Hematopoietic multipotent progenitor cell treated with erythropoietin and hydrocortisone succinate and interleukin-3 and kit ligand, for 6 days (in vitro differentiated cells): ENCODE measurements at regions not wholly inside any gene's neighbourhood (a gene's known extent, or its start where the extent isn't known, plus 50 kb on each side); places are given as distances from the start of the nearest gene placed in this dataset.
A peak's percentile ranks its signal among the peaks of the same experiment; 100 is the strongest.

ENCODE experiments used
- DNase-seq: peaks from one replicate; pipeline ENCODE4 v3.0.0-alpha.2; 2015

DNA sequence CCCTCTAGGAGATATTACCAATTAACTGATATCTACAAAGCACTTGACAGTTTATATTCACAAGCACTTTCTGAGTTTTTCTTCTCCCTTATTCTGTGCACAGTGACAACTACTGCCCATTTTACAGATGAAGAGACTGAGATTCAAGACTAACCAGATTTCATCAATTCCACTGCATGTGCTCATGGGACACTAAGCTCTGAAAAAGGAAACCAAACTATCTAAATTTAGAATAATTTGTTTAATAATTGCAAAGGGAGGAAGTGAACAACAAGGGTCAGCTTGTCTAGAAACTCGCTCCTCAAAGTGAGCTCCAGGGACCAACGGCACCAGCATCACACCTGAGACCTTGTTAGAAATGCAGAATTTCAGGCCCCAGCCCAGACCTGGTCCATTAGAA is 50.8 kb upstream of the MYLIP start:
- no peak for DNase-seq

DNA sequence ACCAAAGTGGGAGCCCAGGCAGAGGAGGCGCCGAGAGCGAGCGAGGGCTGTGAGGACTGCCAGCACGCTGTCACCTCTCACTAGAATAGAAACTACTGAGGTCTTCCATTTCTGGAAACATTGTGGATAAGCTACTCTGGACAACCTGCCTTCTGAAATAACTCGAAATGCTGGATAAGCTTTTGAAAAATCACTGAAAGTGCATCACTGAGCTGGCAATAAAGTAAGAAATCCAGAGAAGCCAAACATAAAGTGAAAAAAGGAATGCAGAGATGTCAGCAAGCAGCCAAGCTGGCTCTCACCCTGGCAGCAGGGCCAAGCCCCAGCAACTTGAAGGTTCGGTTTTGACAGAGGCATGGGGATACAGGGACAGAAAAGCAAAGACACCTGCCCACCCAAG is 59.2 kb upstream of the MYLIP start:
- no peak for DNase-seq

DNA sequence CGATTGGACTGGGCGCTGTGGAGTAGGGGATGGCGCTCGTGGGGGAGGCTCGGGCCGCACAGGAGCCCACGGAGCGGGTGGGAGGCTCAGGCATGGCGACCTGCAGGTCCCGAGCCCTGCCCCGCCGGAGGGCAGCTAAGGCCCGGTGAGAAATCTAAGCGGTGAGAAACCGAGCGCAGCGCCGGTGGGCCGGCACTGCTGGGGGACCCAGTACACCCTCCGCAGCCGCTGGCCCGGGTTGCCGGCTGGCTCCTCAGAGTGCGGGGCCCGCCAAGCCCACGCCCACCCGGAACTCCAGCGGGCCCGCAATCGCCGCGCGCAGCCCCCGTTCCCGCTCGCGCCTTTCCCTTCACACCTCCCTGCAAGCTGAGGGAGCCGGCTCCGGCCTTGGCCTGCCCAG is 59.7 kb upstream of the MYLIP start:
- DNase-seq: no peak

DNA sequence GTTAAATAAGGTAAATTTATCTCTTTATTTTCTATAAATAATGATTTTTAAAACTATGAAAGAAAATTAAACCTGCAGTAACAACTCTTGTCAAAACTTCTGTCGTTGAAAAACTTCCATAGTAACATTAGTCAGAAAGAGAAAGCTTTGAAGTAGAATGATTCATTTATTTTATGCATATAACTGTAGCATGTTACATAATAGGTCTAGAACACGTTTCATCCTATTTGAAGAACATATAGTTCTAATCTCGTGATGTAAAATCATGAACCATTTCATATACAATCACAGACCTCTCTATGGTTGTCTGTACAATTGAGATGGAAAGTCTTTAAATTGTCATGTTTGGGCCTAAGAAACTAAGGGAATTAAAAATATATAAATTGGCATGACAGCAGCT is 61.3 kb upstream of the MYLIP start:
- no peak for DNase-seq

DNA sequence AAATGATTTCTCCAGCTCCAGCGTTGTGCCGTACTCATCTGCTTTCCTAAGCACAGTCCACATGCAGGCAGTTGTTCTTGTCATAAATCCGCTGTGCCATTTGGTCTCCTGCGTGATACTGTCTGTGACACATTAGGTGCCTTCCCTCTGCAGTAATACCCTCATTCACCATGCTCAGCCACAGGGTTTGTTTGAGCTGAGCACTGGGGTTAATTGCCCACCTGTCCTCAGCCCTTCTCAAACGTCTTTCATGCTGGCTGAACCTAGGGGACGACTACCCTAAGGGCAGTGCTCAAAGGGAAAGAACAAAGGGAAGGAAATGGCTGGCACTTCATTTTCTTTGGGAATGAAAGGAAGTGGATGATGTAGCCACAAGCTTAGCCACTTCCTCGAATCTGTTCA is 64.2 kb upstream of the MYLIP start:
- DNase-seq: no peak

DNA sequence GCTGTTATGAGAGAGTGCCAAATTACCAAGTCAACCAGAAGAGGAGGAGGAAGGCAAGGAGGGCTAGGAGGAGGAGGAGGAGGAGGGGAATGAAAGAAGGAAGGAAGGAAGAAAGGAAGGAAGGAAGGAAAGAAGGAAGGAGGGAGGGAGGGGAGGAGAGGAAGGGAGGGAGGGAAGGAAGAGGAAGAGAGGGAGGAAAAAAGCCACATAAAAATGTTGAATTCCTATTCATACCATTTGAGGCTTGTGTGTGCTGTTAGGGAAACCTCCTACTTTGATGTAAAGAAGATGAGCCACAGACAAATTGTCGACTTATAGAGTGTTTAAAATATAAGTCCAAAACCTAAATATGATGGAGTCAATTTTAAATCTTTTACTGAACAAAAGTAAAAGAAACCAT is 65.3 kb upstream of the MYLIP start:
- no peak for DNase-seq

DNA sequence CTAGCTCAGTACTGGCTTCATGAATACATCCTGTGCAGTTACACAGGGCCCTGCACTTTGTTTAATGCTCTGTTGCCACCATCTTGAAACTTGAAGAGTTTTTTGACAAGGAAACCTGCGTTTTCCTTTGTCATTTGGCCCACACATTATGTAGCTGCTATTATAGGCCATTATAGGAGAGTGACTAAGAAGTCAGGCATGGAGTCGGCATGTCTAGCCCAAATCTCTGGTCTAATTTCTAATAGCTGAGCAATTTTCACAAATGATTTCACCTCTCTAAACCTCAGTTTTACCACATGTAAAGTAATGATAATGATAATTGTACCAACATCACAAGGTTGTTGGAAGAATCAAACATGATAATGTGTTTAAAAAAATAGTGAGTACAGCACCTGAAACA is 67.1 kb upstream of the MYLIP start:
- DNase-seq: no peak

DNA sequence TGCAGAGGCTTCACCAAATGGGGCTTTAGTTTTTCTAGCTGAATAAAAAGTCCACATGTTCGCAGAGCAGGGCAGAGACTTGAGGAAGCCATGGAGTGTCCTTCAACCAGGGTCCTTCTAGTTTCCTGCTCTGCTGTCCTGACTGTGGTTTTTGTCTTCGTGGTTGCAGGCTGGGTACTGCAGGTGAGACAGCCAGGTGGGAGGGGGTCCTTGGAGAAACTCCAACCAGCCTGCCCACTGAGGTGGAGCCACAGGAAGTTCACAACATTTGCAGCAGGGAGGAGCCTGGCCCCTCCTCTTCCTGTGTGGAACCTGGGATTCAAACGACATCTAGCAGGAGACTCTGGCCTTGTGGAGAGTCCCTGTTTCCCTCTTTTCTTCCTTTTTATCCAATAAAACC is 68.8 kb upstream of the MYLIP start:
- no peak for DNase-seq

DNA sequence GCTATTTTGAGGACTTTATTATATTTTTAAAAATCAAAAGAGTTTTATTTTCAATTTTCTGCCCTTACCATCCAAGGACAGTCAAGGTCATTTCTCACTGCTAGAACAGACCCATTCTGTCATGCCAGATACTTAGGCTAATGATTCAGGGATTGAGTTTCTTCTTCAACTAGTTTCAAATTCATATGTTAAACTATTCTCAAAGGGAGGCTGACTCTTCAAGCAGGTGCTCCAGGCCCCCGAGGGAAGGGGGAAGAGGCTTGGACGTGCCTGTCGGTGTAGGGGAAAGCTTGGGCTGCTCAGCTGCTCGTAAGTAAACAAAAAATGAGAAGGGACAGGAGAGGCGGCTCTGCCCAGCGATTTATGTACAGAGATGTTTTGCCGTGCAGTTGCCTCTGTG is 69.4 kb upstream of the MYLIP start:
- DNase-seq: no peak

DNA sequence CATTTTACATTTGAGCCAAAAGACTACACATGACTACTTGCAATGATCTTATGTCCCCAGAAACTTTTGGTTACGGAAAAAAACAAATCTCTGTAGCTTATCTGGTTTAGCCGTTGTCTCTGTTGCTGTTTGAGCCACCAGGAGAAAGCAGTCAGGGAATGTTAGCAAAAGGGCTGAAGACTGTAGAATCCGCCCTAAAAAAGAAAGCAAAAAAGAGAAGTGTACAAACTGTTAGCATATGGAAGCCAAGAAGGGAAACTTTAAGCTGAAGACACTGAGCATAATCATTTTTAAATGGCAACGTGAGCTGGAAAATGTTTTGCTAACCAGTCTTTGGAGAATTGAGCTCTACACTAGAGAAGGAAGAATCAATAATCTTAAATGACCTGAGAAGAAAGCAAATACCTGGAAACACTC is 69.9 kb upstream of the MYLIP start:
- DNase-seq: no peak

DNA sequence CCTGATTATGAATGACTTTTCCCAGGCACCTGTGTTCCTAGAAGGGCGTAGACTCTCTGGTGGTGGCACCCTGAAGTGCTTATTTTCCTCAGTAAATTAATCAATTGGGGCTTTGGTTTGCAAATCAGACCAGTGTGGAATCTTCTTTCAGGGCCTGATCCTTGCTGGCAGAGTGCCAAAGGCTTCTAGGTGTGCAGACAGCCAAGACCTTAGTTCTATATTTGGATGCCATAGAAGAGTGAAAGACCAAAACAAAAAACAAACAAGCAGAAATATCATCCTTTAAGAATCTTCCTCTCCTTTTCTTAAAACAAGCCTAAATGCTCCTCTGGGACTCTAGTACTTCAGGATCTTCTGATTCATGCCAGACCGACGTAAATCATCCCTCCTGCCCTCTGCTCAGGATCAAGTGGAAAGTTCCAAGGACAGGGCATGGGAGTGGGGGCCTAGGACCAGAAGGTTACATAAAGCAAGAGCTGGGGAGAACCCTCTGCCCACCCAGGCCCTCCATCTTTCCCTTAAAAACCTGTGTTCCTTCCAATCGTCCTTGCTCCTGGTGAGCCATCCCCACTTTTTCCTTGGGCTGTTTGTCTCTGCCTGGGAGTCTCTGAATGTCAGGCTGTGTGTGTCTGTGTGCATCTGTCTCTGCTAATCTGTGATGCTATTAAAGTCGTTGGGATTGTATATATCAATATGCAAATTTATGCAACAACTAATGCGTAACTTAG is 70.5 kb upstream of the MYLIP start:
- DNase-seq: peak; percentile 14

DNA sequence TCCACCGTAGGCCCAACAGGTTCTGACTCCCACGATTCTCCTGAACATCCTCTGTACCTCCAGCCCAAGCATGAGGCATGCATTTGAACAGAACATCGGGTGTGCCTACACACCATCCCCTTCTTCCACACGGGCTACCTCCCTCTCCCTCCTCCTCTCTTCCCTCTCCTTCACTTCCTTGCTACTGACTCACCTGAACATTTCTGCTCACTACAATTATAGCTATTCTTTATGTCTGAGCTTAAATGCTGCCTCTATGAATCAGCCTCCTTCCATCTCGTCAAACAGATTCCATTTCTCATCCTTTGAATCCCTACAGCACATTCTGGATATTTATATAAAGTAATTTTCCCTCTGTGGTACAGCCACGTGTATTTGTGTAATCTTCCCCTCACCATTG is 71.4 kb upstream of the MYLIP start:
- DNase-seq: no peak

DNA sequence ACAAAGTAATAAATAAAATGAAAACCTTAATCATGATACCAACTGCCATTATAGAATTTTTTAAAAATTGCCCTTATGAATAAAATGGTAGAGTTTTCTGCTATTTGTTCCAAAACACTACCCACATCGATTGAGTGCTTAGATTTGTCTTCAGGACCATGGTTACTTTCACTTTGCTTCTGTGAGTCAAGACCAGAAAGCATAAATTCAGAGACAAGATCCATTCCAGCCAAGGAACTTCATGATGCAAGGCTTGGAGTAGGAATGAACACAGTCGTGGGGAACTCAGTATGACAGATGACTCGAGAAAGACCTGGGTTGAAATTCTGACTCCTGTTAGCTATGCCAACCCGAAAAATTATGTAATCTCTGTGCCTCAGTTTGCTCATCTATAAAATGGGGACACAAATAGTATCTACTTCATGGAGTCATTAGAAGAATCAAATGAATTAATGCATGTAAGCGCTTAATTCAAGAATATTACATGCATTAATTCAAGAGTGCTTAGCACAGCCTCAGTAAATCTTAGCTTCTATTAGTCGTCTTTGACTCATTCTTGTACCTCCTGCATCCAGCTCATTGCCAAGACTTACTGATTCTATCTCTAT is 72.5 kb upstream of the MYLIP start:
- DNase-seq: no peak

DNA sequence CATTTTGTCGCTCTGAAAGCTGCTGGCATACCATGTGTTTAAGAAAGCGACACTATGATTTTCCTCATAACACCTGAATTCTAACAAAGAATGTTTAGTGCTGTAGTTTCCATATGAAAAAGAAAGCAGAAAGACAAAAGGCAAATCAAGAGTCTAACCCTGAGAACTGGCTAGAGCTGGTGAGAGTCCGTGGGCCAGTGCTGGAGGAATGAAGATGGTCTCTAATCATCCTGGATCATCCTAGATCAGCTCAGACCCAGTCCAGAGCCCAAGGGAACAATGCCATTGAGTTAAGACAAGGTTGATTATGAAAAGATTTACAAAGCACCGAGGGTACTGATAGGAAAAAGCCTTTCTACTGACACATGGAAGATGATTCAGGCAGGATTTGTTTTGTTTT is 73.0 kb upstream of the MYLIP start:
- DNase-seq: no peak

DNA sequence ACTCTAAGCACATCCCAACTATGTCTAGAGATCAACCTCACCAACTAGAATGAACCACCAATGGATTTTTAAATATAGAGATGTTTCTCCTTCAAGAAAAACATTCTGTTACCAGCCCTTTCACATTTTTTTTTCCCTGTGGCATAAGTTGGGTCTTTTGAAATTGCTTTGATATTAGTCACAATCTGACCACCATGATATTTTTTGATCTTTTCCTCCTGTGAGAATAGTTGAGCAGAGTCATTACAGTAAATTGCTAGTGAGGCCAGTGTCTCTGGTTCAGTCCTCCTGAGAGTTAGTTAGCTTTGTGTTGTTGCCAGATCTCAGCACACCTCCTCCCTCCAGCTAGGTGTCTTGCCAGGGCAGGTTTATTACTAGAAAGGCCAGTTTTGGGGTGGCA is 79.7 kb upstream of the MYLIP start:
- DNase-seq: no peak

DNA sequence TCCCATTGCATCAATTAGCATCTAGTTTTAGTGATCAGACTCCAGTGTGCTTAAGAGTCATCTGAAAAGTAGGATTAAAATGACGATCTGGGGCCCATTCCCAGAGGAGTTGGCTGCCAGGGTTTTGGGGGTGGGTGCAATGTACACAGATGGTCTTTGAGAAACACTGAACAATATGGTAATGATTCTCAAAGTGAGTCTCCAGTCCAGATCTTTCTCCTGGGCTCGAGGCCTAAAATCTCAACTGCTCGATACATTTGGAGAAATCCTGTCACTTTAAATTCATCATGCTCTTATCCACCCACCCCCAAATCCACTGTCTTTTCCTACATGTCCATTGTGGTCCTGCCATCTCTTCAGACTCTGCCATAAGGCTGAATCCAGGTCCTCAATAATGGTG is 80.7 kb upstream of the MYLIP start:
- no peak for DNase-seq

DNA sequence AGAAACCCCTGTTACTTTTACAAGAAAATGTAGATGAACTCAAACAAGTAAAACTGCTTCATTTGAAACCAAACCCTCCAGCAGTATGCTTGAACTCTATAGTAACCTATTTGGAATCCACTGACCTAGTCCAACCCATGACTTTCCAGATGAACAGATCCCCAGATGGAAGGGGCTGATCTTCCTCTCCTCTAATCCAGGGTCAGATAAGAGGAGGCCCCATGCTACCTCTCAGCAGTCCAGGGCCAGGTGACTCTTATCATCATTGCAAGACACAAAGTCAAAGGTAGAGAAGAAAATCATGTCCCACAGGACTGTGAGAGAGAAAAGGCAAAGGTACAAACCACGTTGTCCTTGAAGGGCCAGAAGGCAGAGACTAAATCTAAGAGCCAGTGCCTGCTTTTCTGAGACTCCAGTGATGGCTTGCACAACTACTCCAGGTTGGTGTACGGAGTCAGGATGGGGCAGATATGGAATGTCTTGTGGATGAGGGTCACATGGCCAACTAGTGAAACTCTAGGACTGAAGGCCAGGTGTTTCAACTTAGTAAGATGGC is 81.4 kb upstream of the MYLIP start:
- DNase-seq: no peak

DNA sequence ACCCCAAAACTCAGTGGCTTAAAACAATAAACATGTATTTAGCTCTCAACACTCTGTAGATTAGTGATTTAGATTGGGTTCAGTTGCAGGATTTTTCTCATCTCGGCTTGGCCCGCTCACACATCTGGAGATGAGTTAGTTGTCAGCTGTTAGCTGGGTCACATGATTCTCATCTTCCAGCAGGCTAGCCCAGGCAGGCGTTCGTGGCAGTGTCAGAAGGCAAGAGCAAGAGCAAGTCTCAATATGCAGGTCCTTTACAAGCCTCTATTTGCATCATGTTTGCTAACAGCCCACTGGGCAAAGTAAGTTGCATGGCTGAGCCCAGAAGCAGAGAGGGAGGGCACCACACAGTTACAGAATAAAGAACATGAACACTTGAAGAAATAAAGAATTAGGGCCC is 83.6 kb upstream of the MYLIP start:
- no peak for DNase-seq

DNA sequence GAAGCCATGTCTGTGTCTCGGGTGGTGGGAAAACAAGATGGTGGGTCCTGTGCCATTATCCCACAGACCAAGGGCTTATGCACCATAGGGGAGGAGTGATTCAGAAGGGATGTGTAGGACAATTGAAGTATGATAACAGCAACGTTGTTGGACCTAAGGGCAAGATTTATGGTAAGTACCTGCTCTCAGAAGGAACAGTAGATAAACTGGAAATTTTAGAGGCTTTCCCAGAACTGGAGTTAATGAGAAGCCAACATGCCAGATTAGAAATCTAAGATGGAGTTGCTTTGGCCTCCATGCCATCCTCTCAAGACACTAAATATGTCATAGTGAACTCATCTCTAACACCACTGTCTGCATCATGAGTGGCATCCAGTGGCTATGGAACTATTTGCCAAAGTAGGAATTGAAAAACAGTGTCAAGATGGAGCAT is 84.7 kb upstream of the MYLIP start:
- no peak for DNase-seq

DNA sequence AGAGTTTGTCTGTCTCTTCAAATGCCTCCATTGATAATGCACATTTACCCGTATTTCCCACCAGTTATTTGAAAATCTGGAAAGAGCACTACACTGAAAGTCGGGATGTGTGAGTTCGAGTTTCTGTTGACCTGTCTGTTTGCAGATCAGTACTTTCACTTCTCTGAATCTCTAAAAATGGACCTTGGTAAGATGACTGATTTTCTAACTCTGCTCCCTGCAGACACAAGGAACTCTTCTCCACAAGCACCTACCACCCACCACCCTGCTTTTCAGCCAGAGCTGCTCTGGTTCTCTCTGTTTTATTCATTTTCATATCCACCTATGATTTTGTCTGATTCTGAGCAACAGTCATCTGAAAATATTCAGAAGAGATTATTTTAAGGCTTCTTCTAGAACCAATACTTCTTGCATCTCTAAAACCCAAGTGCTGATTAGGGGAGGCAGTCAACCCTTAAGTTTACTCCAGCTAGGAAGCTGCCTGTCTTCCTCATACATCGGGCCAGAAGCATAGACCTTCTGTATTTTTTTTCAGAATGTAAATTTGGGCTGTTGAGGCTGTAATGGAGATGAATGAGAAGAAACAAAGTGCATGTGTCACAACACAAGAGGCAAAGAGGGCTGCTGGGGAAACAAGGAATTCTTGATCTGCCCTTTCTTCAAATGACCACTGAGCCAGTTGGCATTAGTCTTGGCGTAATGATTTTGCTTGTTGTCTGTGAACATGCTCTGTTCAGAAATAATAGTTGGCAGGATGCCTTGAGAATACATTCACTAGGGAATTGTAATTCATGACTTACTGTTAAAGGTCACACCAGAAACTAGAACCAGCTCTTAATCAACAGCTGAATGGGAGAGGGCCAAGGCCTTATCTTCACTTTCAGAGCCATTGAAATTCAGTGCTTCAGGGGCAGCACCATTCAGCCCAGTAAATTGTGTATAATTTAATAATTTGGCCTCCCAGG is 85.4 kb upstream of the MYLIP start:
- no peak for DNase-seq

DNA sequence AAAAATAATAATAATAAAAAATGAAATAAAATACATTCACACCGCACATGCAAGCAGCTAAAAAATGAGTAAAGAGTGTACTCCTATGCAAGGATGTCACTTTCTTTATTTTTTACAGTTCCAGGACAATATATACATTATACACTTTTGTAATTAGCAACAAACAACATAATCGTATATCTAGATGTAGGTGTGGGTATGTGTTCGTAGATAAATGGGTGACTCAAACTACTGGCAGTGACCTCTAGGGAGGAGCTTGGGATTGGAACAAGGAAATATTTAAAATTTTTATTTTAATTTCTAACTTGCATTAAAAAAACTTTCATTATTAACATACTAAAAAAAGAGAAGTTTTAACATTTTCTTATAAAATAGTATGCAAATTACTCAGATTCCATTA is 86.1 kb upstream of the MYLIP start:
- no peak for DNase-seq

DNA sequence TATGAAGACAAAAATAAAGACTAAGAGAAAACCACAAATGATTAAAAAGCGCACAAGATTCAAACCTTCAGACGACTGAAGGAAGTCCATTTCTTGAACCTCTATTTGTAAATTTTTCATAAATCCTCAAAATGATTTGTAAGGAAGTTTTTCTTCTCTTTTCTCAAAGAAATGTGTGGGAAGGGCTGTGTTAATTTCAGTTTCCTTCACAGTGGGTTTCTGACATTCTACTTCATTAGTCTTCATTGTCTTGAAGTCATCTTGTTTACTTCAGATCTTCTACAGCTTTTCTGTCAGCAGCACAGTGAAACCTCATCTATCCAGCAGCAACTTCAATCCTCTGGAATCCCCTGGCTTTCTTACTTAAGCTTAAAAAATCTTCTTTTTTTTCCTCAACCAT is 87.6 kb upstream of the MYLIP start:
- DNase-seq: no peak

DNA sequence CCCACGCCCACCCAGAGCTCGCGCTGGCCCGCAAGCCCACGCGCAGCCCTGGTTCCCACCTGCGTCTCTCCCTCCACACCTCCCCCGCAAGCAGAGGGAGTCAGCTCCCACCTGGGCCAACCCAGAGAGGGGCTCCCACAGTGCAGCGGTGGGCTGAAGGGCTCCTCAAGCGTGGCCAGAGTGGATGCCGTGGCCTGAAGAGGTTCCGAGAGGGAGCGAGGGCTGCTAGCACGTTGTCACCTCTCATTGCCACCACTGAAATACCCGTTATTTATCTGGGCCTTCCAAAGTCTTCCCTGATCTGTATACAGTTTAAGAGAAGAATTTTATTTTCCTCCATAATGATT is 88.3 kb upstream of the MYLIP start:
- no peak for DNase-seq
